ENCODE measurements at regions not wholly inside any gene's neighbourhood (a gene's known extent, or its start where the extent isn't known, plus 50 kb on each side); places are given as distances from the start of the nearest gene placed in this dataset.

- intact Hi-C loops (cut with DNase I) = no loop called here
- Histone ChIP-seq H3K27me3 (no peaks in the 10 kb centered on the region), H3K9me3 (peaks cover 0 to 26% (median 21%) of the 10 kb centered on the region in 4 donors), H3K4me1 (no peaks in the 10 kb centered on the region), H3K27ac (replicated peaks in 1 of 4) (no peak overlapping the region), H3K4me3 (no peak overlapping the region), H3K36me3 (no peaks in the 10 kb centered on the region)
- DNase-seq (ENCODE audit: extremely low spot score) = no peak
- no peak for TF ChIP-seq EP300 (IDR thresholded peaks at IDR 0.05)
- TF ChIP-seq POLR2A (IDR thresholded peaks at IDR 0.05; ENCODE audit: low read depth) = no peak
- TF ChIP-seq CTCF (IDR thresholded peaks at IDR 0.05) = no peak
- no peak for TF ChIP-seq POLR2AphosphoS5 (IDR thresholded peaks at IDR 0.05)
- 84% methylated on average over 2 of the region's 2 CpGs for WGBS
Observed at GRCh38 chr1:14220811-14221210, 377.7 kb upstream of the KAZN start.

- DNase-seq (ENCODE audit: extremely low spot score) = no peak
- Histone ChIP-seq H3K27me3 (no peaks in the 10 kb centered on the region), H3K36me3 (no peaks in the 10 kb centered on the region), H3K4me1 (no peaks in the 10 kb centered on the region), H3K27ac (replicated peaks in 1 of 4) (no peak overlapping the region), H3K4me3 (no peak overlapping the region), H3K9me3 (peaks cover 0 to 14% (median 13%) of the 10 kb centered on the region in 4 donors)
- TF ChIP-seq POLR2AphosphoS5 (IDR thresholded peaks at IDR 0.05) (no peak), CTCF (IDR thresholded peaks at IDR 0.05) (no peak), EP300 (IDR thresholded peaks at IDR 0.05) (no peak), POLR2A (IDR thresholded peaks at IDR 0.05; ENCODE audit: low read depth) (no peak)
- intact Hi-C loops (cut with DNase I) = no loop called here
- WGBS = 63% methylated on average over 6 of the region's 6 CpGs
Observed at GRCh38 chr1:14222086-14222485, 376.4 kb upstream of the KAZN start.

GRCh38 chr1:14228677-14229076 is 369.8 kb upstream of the KAZN start:
- peaks cover 0 to 16% (median 10%) of the 10 kb centered on the region in 4 donors for H3K9me3 ChIP-seq
- TF ChIP-seq CTCF (IDR thresholded peaks at IDR 0.05) (no peak), POLR2AphosphoS5 (IDR thresholded peaks at IDR 0.05) (no peak), EP300 (IDR thresholded peaks at IDR 0.05) (no peak), POLR2A (IDR thresholded peaks at IDR 0.05; ENCODE audit: low read depth) (no peak)
- no peak for DNase-seq (ENCODE audit: extremely low spot score)
- no peaks in the 10 kb centered on the region for H3K27me3 ChIP-seq
- no peaks in the 10 kb centered on the region for H3K4me1 ChIP-seq
- H3K36me3 ChIP-seq = no peaks in the 10 kb centered on the region
- WGBS = 83% methylated on average over 1 of the region's 1 CpG
- intact Hi-C loops (cut with DNase I) = no loop called here
- no peak overlapping the region for H3K27ac ChIP-seq (replicated peaks in 1 of 4)
- no peak overlapping the region for H3K4me3 ChIP-seq

GRCh38 chr1:14233510-14233909 is 365.0 kb upstream of the KAZN start:
- no peak for TF ChIP-seq POLR2A (IDR thresholded peaks at IDR 0.05; ENCODE audit: low read depth)
- no peak for TF ChIP-seq POLR2AphosphoS5 (IDR thresholded peaks at IDR 0.05)
- no peak for TF ChIP-seq CTCF (IDR thresholded peaks at IDR 0.05)
- Histone ChIP-seq H3K27me3 (no peaks in the 10 kb centered on the region), H3K36me3 (no peaks in the 10 kb centered on the region), H3K9me3 (peaks cover 0 to 16% (median 10%) of the 10 kb centered on the region in 4 donors), H3K4me1 (no peaks in the 10 kb centered on the region), H3K27ac (replicated peaks in 1 of 4) (no peak overlapping the region), H3K4me3 (no peak overlapping the region)
- intact Hi-C loops (cut with DNase I) = loop anchor here (10.0 kb wide), 1 partner anchor 129 kb away; no protein-coding TSS in a partner anchor
- DNase-seq (ENCODE audit: extremely low spot score) = no peak
- WGBS = 90% methylated on average over 2 of the region's 2 CpGs

- 88% methylated on average over 2 of the region's 2 CpGs for WGBS
- no peak overlapping the region for H3K27ac ChIP-seq (replicated peaks in 1 of 4)
- peaks cover 0 to 10% (median 9%) of the 10 kb centered on the region in 4 donors for H3K9me3 ChIP-seq
- H3K4me3 ChIP-seq = no peak overlapping the region
- intact Hi-C loops (cut with DNase I) = loop anchor here (10.0 kb wide), 1 partner anchor 131 kb away; no protein-coding TSS in a partner anchor
- H3K4me1 ChIP-seq = no peaks in the 10 kb centered on the region
- H3K27me3 ChIP-seq = no peaks in the 10 kb centered on the region
- TF ChIP-seq EP300 (IDR thresholded peaks at IDR 0.05) (no peak), POLR2A (IDR thresholded peaks at IDR 0.05; ENCODE audit: low read depth) (no peak), POLR2AphosphoS5 (IDR thresholded peaks at IDR 0.05) (no peak), CTCF (IDR thresholded peaks at IDR 0.05) (no peak)
- DNase-seq (ENCODE audit: extremely low spot score) = no peak
- no peaks in the 10 kb centered on the region for H3K36me3 ChIP-seq
Observed at GRCh38 chr1:14236097-14236496, 362.4 kb upstream of the KAZN start.
